GM19455 (cell line): ENCODE measurements at regions not wholly inside any gene's neighbourhood (a gene's known extent, or its start where the extent isn't known, plus 50 kb on each side); places are given as distances from the start of the nearest gene placed in this dataset.

ENCODE experiments used
- ATAC-seq: cut with Tn5 transposase; IDR thresholded peaks from one replicate; pipeline ENCODE4 v1.9.1; 2021; ENCODE audit not compliant: unreplicated experiment

- no peak for ATAC-seq
Measured at GRCh38 chr3:28799084-28799483, 450.5 kb upstream of the AZI2 start.

- ATAC-seq, result no peak
Measured at GRCh38 chr3:28800203-28800602, 451.6 kb upstream of the AZI2 start.

DNA sequence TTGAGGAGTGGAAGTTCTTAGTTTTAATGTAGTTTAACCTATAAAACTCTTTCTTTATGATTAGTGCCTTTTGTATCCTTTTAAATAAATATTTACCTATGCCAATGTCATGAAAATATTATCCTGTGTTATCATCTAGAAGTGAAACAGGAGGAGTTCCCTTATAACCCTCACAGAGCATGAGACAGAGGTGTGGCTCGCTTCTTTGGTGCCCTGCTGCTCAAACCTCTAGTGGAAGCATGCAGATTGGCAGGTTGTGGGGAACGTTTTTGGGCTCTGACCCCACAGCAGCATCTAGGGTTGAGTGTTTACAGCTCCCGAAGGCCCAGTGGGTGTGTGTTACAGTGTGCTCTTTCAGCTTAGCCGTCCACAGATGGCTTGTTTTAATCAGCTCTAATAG lies 459.4 kb upstream of the AZI2 start:
- ATAC-seq, result no peak

DNA sequence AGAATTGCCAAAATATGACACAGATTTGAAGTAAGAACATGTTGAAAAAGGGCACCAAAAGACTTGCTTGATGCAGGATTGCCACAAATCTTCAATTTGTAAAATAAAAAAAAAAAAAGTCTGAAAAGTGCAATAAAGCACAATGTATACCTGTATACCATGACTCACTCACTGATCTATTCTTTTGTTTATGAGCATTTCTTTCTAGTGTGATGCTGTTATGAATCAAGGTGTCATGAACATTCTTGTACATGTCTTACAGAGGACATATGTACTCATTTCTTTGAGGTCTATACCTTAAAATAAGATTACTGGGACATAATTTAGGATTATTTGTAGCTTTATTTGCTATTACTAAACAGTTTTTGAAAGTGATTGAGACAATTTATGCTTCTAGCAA lies 464.9 kb upstream of the RBMS3 start:
- no peak for ATAC-seq

- no peak for ATAC-seq
Measured at GRCh38 chr3:28824316-28824715, 456.6 kb upstream of the RBMS3 start.

DNA sequence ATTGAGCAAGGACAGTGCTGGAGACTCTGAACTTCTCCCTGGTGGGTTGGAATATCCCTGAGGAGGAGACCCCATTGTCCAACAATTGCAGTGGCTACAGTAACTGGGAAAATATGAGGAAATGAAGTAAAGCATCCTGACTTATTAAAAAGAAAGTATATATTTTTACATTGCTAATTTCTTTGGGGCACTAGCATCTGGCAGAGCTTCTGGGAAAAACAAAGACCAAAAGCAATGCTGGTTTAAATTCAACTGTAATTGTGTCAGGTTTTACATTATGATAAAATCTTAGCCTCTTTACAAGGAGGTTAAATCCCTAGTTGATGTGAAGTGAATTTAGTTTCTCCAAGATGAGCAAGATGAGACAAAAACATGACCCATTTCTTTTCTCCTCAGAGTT lies 454.0 kb upstream of the RBMS3 start:
- ATAC-seq, result no peak

GRCh38 chr3:28835249-28835648 lies 445.6 kb upstream of the RBMS3 start:
- ATAC-seq, result no peak

DNA sequence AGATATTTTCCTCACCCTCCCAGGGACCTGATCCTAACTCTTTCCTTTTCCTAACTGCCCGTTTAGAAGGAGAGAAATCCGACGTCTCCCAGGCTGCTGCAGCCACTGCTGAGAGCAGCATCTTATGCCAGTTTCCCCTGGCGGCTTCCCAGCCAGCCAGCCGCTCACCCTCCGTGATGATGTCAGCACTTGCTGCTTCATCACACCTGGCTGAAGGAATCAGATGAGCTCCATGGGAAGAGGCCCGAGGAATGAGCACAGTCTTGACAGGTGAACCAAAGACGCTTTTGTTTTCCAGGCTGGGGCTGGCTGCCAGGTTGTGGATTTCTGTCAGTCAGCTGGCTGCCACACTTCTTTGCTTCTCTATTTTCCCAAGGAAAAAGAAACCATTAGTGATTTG lies 445.1 kb upstream of the RBMS3 start:
- ATAC-seq, result no peak

DNA sequence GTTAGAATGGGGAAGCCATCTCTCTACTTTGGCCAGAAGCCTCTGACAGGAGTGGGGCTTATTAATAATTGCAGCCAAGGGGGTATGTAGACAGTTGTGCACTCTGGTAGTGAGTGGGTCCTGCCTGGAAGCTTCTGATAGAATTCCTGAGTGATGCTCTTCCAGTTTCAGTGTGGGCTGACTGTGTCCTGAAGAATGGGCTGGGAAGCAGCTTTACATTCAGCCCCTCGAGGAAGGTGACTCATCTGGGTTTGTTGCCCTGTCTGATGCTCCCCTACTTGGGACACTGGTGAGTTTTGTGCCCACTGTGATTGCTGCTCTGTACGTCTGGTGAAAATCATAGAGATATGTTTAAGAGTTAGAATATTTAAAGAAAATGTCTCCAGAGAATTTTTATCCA lies 444.7 kb upstream of the RBMS3 start:
- no peak for ATAC-seq

DNA sequence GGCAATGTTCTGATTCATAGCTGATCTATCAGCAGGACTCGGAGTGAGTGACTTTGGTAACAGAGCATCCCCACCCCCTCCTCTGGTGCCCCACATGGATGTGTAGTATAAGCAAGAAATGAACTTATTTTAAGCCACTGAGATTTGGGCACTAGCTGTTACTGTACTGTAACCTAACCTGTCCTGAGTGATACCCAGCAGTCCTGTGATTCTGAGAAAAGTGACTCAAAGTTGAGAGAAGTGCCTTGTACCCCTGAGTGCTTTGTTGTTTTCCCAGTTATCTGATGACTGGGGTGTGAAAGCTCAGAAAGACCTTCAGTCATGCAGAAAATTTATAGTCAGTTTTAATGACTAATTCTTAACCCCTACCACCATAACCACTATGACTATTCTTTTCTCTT lies 439.9 kb upstream of the RBMS3 start:
- peak; percentile 70 for ATAC-seq

DNA sequence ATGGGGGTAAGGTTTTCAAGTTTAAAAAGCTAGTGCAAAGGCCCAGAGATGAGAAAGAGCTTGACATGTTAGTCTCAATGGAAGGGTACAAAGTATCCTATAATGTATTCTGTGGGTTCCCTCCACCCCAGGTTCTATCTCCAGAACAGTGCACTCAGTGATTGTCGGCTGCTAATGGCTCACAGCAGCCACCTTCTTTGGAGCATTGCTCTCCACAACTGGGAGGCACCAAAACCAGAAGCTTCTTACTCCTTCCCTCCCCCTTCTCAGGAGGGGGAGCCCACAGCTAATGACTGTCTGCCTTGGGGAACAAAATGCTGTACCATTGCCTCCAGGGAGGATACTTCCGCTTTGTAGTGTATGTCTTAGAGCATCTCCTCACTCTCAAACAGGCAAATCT lies 439.4 kb upstream of the RBMS3 start:
- ATAC-seq, result peak; percentile 33

DNA sequence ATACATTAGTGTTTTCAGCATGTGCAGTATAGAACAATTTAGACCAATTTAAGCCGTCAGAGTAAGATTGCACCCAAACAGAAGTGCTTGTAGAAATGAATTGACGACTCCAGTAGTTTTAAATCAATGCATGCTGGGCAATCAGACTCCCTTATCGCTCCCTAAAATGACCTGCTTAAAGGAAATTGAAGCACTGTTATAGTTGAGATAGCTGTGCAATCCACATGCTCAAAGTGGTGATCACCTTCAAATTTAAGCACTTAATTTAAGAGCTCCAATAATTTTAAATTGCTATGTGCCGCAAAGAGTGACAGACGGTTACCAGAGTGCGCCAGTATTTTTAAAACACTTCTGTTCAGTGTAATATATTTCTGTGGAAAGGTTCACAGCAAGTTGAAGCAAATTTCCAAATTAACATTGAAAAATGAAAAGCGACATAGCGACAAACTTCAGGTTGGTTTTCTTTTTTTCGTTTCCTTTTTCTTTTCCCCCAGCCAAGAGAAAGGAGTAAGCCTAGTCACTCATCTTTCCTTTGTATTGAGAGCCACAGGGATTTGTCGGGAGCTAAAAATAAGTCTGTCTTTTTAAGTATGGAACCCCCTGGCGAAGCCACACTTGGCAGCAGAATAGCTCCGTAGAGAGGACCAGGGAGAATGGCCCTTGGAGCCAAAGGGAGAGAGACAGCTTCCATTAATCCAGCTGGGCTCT lies 436.4 kb upstream of the RBMS3 start:
- ATAC-seq, result no peak

- ATAC-seq, result no peak
Measured at GRCh38 chr3:28845006-28845324, 435.9 kb upstream of the RBMS3 start.

DNA sequence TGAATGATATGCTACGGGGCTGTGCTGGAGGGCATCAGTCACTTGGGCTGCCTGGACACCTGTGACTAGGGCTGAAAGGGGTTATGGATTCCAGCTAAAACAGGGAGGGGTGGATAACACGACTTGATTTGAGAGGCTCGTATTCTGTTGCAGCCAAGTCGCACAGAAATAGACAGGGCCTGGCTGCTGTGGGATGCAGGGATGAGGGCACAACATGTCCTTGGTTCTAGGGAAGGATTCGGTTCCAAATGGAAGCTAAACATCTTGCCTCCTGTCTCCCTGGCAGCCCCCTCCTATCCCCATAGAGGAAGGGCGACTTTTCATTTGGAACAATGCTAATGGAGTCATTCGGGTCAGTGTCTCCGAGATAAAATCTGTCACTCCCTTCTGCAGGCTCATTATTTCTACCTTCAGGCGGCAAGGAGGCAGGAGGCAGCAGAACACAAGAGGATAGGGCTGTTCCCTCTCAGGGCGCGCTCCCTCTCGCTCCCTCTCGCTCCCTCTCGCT lies 433.8 kb upstream of the RBMS3 start:
- no peak for ATAC-seq

- no peak for ATAC-seq
Measured at GRCh38 chr3:28847736-28848135, 433.1 kb upstream of the RBMS3 start.

DNA sequence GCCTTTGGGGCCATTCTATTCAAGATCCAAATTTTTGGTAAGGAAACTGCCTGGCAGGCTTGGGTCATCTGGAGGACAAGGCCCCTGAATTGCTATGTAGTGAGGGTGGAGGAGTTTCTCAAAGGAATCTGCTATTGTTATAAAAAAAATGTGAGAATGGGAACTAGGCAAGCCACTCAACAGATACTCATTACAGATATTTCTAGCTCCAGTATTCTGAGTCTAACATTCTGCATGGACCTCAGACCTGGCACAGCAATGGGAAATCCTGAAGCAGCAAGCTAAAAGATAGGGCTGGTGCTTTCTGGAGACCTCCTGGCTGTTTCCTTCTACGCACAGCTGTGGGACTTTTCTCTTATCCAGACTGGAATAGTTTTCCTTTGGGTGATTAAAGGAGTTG lies 430.7 kb upstream of the RBMS3 start:
- ATAC-seq, result no peak

DNA sequence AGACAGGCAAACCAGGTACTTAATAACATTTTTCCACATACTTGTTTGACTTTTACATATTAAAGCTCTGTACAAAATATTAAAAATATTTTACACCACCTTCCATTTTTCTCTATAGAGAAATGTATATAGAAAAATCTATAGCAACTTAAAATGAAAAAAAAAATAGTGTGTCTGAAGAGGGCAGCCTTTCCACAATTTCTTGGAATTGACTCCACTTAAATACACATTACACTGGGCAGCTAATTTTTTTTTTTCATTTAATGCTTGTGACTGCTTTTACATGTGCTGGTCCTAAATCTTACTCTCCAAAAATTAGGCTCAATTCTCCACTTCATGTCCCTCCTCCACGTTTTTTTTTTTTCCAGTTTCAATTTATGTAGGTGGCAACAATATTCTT lies 427.0 kb upstream of the RBMS3 start:
- no peak for ATAC-seq

- ATAC-seq, result no peak
Measured at GRCh38 chr3:28856796-28857195, 424.1 kb upstream of the RBMS3 start.

DNA sequence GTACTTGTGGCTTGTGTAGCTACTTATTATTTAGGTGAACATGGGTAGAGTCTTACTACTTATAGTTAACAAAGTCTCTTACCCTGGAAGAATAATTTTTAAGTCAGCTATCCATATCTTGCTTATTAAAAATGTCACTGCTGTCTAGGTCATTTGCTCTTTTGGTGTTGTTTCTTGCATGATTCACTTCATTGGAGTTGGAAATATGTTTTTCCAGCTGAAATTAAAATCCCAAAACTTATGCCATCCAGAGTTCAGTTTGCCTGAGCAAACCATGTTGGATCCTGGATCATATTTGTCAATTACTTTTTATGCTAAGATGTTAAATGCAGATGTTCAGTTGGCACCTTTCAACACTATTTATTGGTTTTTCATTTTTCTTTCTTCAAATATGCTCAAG lies 421.0 kb upstream of the RBMS3 start:
- no peak for ATAC-seq

DNA sequence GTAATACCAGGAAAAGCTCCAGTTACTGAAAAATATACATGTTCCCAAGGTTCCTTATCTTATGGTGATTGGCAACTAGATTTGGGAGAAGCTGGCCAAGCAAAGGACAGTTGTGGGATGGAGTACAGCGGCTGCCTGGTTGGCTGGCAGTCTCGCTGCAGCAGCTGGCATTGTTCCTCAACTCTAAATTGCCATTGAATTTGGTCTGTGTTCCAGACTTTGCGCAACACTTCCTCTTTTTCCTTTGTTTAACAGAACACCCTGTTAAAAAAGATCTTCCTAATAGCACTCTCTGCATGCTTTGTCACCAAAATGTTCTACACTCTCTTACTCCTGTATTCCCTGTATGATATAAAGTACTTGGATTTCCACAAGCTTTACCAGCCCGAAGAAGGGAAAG lies 420.6 kb upstream of the RBMS3 start:
- ATAC-seq, result no peak

DNA sequence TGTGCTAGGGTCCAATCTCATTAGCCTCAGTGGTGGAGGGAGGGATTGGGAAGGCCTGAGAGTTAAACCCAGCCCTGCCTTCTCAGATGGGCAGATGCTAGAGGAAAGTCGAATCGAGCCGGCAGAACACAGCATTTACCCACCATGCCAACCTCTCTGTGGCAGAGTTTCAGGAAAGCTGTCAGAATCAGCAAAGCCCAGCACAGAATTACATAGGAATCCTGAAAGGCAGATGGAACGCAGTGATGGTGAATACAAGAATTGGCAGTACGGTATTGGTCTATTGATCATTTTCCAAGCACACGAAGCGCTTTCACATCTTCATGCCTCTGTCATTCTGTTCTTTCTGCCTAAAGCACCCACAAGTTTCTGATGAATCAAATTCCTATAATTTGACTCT lies 417.7 kb upstream of the RBMS3 start:
- no peak for ATAC-seq

DNA sequence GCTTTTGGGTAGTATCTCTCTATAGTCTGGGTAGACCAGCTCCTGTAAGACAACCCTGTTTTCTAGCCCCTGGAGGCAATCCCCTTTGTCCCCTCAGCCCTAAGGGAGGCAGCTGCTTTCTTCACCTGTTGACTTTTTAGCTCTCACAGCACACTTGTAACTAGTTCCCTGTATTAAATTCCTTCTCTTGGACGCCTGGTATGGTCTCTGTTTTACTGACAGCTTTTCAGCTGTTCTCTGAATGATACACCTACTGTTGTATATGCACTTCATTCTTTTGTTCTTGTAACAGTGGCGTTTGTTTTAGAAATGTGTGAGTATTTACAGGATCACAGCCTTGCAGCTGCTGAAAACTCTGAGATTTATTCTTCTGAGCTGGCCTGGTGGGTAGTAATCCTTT lies 413.0 kb upstream of the RBMS3 start:
- no peak for ATAC-seq

- no peak for ATAC-seq
Measured at GRCh38 chr3:28868897-28869296, 412.0 kb upstream of the RBMS3 start.
